ENCODE measurements at regions not wholly inside any gene's neighbourhood (a gene's known extent, or its start where the extent isn't known, plus 50 kb on each side); places are given as distances from the start of the nearest gene placed in this dataset.

- no peaks in the 10 kb centered on the region for H3K27me3 ChIP-seq (ENCODE audit: insufficient read depth, low read length, poor library complexity, severe bottlenecking)
Measured at GRCh38 chr1:56200896-56201295, 378.5 kb downstream of the PLPP3 start.

GRCh38 chr1:56200442-56200841 is 378.9 kb downstream of the PLPP3 start:
- Histone ChIP-seq H2AFZ (ENCODE audit: low read length) (no peak overlapping the region), H3K4me1 (ENCODE audit: insufficient read depth, low read length, poor library complexity, severe bottlenecking) (no peaks in the 10 kb centered on the region), H3K79me2 (ENCODE audit: insufficient read depth, low read length) (no peaks in the 10 kb centered on the region), H3K9me3 (ENCODE audit: insufficient read depth, low read depth, low read length) (no peaks in the 10 kb centered on the region), H3K4me3 (ENCODE audit: low read length, poor library complexity, severe bottlenecking) (no peak overlapping the region), H3K9ac (ENCODE audit: low read depth, low read length, poor library complexity, severe bottlenecking) (no peak overlapping the region), H3K4me2 (ENCODE audit: low read depth, low read length, poor library complexity, severe bottlenecking) (no peak overlapping the region), H3K36me3 (ENCODE audit: insufficient read depth, low read length) (no peaks in the 10 kb centered on the region), H3F3A (ENCODE audit: low read depth) (no peaks in the 10 kb centered on the region), H3K27me3 (ENCODE audit: insufficient read depth, low read length, poor library complexity, severe bottlenecking) (no peaks in the 10 kb centered on the region), H4K20me1 (ENCODE audit: insufficient read depth, low read length, poor library complexity, severe bottlenecking) (no peaks in the 10 kb centered on the region), H3K9me2 (replicated peaks; ENCODE audit: low read depth, low read length) (no peaks in the 10 kb centered on the region)
- TF ChIP-seq CTCF (conservative IDR thresholded peaks at IDR 0.05; ENCODE audit: low read length): no peak
- TF ChIP-seq EZH2phosphoT487 (IDR thresholded peaks at IDR 0.05; ENCODE audit: borderline replicate concordance): no peak

More at GRCh38 chr1:56200896-56201295, 378.5 kb downstream of the PLPP3 start:
- Histone ChIP-seq H3K36me3 (ENCODE audit: insufficient read depth, low read length) (no peaks in the 10 kb centered on the region), H3K79me2 (ENCODE audit: insufficient read depth, low read length) (no peaks in the 10 kb centered on the region), H3K4me1 (ENCODE audit: insufficient read depth, low read length, poor library complexity, severe bottlenecking) (no peaks in the 10 kb centered on the region), H3K9me2 (replicated peaks; ENCODE audit: low read depth, low read length) (no peaks in the 10 kb centered on the region), H3K4me3 (ENCODE audit: low read length, poor library complexity, severe bottlenecking) (no peak overlapping the region), H3K9ac (ENCODE audit: low read depth, low read length, poor library complexity, severe bottlenecking) (no peak overlapping the region), H3K9me3 (ENCODE audit: insufficient read depth, low read depth, low read length) (no peaks in the 10 kb centered on the region), H3K4me2 (ENCODE audit: low read depth, low read length, poor library complexity, severe bottlenecking) (no peak overlapping the region), H4K20me1 (ENCODE audit: insufficient read depth, low read length, poor library complexity, severe bottlenecking) (no peaks in the 10 kb centered on the region), H3F3A (ENCODE audit: low read depth) (no peaks in the 10 kb centered on the region), H2AFZ (ENCODE audit: low read length) (no peak overlapping the region)
- TF ChIP-seq EZH2phosphoT487 (IDR thresholded peaks at IDR 0.05; ENCODE audit: borderline replicate concordance) (no peak), CTCF (conservative IDR thresholded peaks at IDR 0.05; ENCODE audit: low read length) (no peak)

DNA sequence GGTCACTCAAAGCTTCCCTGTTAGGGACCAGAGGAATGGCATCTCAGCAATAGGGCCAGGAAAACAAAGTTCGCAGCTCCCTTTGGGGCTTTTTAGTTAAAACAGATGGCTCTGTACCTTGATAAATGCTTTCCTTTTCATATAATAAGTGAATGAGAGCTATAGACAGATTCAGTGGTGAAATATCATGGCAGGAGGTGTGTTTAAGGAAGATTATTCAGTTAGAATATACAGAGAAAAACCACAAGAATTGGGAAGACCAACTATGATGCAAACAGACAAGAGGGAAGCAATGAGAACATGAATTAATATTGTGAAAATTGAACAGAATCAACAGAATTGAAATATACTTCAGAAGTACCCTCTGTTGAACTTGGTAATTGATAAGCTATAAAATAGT is 379.4 kb downstream of the PLPP3 start:
- no peaks in the 10 kb centered on the region for H3K9me2 ChIP-seq (replicated peaks; ENCODE audit: low read depth, low read length)
- no peak overlapping the region for H3K9ac ChIP-seq (ENCODE audit: low read depth, low read length, poor library complexity, severe bottlenecking)
- no peaks in the 10 kb centered on the region for H3F3A ChIP-seq (ENCODE audit: low read depth)
- H3K4me2 ChIP-seq (ENCODE audit: low read depth, low read length, poor library complexity, severe bottlenecking): no peak overlapping the region
- H2AFZ ChIP-seq (ENCODE audit: low read length): no peak overlapping the region
- no peak overlapping the region for H3K4me3 ChIP-seq (ENCODE audit: low read length, poor library complexity, severe bottlenecking)
- no peaks in the 10 kb centered on the region for H3K36me3 ChIP-seq (ENCODE audit: insufficient read depth, low read length)
- no peaks in the 10 kb centered on the region for H3K9me3 ChIP-seq (ENCODE audit: insufficient read depth, low read depth, low read length)
- no peaks in the 10 kb centered on the region for H3K79me2 ChIP-seq (ENCODE audit: insufficient read depth, low read length)
- no peaks in the 10 kb centered on the region for H3K4me1 ChIP-seq (ENCODE audit: insufficient read depth, low read length, poor library complexity, severe bottlenecking)
- TF ChIP-seq CTCF (conservative IDR thresholded peaks at IDR 0.05; ENCODE audit: low read length) (no peak), EZH2phosphoT487 (IDR thresholded peaks at IDR 0.05; ENCODE audit: borderline replicate concordance) (no peak)
- no peaks in the 10 kb centered on the region for H4K20me1 ChIP-seq (ENCODE audit: insufficient read depth, low read length, poor library complexity, severe bottlenecking)
- H3K27me3 ChIP-seq (ENCODE audit: insufficient read depth, low read length, poor library complexity, severe bottlenecking): no peaks in the 10 kb centered on the region

Data from Loucy (cell line).